ENCODE measurements at regions not wholly inside any gene's neighbourhood (a gene's known extent, or its start where the extent isn't known, plus 50 kb on each side); places are given as distances from the start of the nearest gene placed in this dataset.

DNA sequence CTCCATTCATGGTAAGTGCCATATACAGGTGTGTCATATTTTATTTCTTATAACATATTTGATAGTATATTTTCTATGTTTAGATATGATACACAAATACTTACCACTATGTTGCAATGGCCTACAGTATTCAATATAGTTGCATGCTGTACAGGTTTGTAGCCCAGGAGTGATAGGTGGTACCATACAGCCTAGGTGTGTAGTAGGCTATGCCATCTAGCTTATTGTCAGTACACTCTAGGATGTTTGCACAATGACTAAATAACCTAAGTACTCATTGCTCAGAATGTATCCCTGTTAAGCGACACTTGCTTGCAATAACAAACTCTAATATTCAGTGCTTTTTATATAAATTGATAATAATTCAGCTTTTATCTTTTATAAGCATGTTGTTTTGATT lies 563.1 kb upstream of the LINC00305 start:
- Mint-ChIP-seq H3K27ac (ENCODE audit: unreplicated experiment) (no peak overlapping the region), H3K27me3 (ENCODE audit: unreplicated experiment) (no peaks in the 10 kb centered on the region), H3K36me3 (ENCODE audit: unreplicated experiment) (no peaks in the 10 kb centered on the region), H3K9me3 (ENCODE audit: unreplicated experiment) (no peaks in the 10 kb centered on the region), H3K4me1 (ENCODE audit: unreplicated experiment) (no peaks in the 10 kb centered on the region), H3K4me3 (ENCODE audit: unreplicated experiment) (no peak overlapping the region)
- DNase-seq (ENCODE audit: extremely low spot score, unreplicated experiment): no peak
- TF ChIP-seq, protein P1, sequence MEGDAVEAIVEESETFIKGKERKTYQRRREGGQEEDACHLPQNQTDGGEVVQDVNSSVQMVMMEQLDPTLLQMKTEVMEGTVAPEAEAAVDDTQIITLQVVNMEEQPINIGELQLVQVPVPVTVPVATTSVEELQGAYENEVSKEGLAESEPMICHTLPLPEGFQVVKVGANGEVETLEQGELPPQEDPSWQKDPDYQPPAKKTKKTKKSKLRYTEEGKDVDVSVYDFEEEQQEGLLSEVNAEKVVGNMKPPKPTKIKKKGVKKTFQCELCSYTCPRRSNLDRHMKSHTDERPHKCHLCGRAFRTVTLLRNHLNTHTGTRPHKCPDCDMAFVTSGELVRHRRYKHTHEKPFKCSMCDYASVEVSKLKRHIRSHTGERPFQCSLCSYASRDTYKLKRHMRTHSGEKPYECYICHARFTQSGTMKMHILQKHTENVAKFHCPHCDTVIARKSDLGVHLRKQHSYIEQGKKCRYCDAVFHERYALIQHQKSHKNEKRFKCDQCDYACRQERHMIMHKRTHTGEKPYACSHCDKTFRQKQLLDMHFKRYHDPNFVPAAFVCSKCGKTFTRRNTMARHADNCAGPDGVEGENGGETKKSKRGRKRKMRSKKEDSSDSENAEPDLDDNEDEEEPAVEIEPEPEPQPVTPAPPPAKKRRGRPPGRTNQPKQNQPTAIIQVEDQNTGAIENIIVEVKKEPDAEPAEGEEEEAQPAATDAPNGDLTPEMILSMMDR (IDR thresholded peaks at IDR 0.05): no peak

DNA sequence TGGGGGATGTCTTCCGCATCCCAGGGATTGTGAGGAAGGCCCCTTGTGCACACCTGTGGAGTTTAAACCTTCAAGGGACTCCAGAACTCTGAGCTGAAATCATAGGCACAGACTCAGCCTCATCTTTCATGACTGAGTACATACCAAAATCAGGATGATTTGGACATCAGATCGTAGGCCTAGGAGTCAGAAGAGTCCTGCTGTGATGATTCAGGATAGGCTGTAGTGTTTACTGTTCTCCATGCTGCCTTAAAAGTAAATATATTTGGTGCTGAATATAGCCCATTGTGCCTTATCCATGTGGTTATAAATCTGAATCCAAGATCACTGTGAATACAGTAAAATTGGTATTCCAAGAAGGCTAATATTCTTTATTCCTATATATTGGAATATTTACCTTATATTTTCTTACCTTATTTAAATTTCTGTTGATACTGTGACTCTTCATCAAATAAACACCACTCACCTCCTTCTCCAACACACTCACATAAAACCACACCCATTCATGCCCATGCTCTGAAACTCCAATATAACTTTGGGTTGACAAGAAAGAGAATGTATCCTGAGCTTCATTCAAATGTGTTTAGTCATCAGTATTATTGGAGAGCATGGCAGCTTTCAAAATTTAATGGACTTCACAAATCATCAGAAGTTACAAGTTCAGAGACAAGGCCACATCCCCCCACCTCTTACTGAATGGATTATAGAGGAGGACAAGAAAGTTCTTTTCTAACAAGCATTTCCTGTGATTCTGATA lies 561.4 kb upstream of the LINC00305 start:
- no peak for DNase-seq (ENCODE audit: extremely low spot score, unreplicated experiment)
- no peak overlapping the region for H3K27ac Mint-ChIP-seq (ENCODE audit: unreplicated experiment)
- no peaks in the 10 kb centered on the region for H3K4me1 Mint-ChIP-seq (ENCODE audit: unreplicated experiment)
- TF ChIP-seq, protein P1 (IDR thresholded peaks at IDR 0.05): no peak
- no peaks in the 10 kb centered on the region for H3K9me3 Mint-ChIP-seq (ENCODE audit: unreplicated experiment)
- no peak overlapping the region for H3K4me3 Mint-ChIP-seq (ENCODE audit: unreplicated experiment)
- no peaks in the 10 kb centered on the region for H3K36me3 Mint-ChIP-seq (ENCODE audit: unreplicated experiment)
- H3K27me3 Mint-ChIP-seq (ENCODE audit: unreplicated experiment): no peaks in the 10 kb centered on the region

DNA sequence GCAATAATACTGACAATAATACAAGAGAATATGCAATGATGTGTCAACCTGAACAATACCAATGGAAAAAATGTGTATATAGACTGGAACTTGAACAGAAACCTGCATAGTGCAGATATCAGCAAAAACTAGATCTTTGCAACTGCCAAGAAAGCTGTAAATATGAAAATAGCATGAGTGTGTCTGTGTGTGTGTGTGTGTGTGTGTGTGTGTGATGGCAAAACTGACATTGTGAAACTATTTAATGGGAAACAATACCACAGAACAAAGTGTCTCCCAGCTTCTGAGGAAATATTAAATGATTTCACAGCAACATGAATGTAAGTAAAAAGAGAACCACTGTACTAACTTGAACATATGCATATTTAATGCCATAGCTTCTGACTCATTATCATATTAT lies 558.2 kb upstream of the LINC00305 start:
- DNase-seq (ENCODE audit: extremely low spot score, unreplicated experiment): no peak
- TF ChIP-seq, protein P1 (IDR thresholded peaks at IDR 0.05): no peak
- H3K27me3 Mint-ChIP-seq (ENCODE audit: unreplicated experiment): no peaks in the 10 kb centered on the region
- H3K4me1 Mint-ChIP-seq (ENCODE audit: unreplicated experiment): no peaks in the 10 kb centered on the region
- no peak overlapping the region for H3K4me3 Mint-ChIP-seq (ENCODE audit: unreplicated experiment)
- no peak overlapping the region for H3K27ac Mint-ChIP-seq (ENCODE audit: unreplicated experiment)
- no peaks in the 10 kb centered on the region for H3K9me3 Mint-ChIP-seq (ENCODE audit: unreplicated experiment)
- H3K36me3 Mint-ChIP-seq (ENCODE audit: unreplicated experiment): no peaks in the 10 kb centered on the region

DNA sequence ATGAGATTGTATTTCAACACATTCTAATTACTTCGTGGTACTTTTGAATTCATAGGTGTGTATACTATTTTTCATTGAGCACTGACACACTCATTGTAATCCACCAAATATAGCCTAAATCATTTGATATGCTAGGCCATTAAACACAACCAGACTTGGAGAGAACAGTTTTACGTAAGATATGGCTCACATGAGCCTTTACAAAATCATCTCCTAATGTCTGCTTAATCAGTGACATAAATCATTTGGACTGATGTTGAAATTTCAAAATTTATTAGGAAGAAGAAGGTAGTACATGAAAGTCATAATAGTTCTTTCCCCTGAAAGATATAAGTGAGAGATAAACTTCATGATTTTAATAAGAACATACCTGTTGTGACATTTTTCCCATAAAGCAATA lies 550.2 kb upstream of the LINC00305 start:
- H3K4me1 Mint-ChIP-seq (ENCODE audit: unreplicated experiment): no peaks in the 10 kb centered on the region

DNA sequence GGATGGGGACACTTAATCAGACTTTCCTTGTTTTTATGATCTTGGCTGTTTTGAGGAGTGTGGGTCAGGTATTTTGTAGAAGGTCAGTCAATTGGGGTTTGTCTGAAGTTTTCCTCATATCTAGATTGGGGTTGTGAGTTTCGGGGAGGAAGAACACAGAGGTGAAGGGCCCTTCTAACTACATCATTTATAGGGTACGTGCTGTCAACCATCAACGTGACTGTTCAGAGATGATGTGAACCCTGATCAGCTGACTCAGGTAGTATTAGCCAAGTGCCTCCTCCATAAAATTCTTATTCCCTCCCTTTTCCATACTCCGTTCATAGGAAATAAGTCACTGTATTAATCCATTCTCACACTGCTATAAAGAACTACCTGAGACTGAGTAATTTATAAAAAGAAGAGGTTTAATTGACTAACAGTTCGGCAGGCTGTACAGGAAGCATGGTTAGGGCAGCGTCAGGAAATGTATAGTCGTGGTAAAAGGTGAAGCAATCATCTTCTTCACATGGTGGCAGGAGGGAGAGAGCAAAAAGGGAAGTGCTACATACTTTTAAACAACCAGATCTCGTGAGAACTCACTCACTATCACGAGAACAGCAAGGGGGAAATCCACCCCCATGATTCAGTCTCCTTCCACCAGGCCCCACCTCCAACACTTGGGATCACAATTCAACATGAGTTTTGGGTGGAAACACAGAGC lies 547.1 kb upstream of the LINC00305 start:
- TF ChIP-seq, protein P1 (IDR thresholded peaks at IDR 0.05): no peak
- DNase-seq (ENCODE audit: extremely low spot score, unreplicated experiment): no peak
- H3K36me3 Mint-ChIP-seq (ENCODE audit: unreplicated experiment): no peaks in the 10 kb centered on the region
- H3K27ac Mint-ChIP-seq (ENCODE audit: unreplicated experiment): no peak overlapping the region
- H3K27me3 Mint-ChIP-seq (ENCODE audit: unreplicated experiment): no peaks in the 10 kb centered on the region
- peaks cover 15% of the 10 kb centered on the region for H3K9me3 Mint-ChIP-seq (ENCODE audit: unreplicated experiment)
- H3K4me3 Mint-ChIP-seq (ENCODE audit: unreplicated experiment): no peak overlapping the region
- H3K4me1 Mint-ChIP-seq (ENCODE audit: unreplicated experiment): no peaks in the 10 kb centered on the region

More for the DNA sequence above, 550.2 kb upstream of the LINC00305 start:
- no peaks in the 10 kb centered on the region for H3K36me3 Mint-ChIP-seq (ENCODE audit: unreplicated experiment)
- TF ChIP-seq, protein P1 (IDR thresholded peaks at IDR 0.05): no peak
- no peaks in the 10 kb centered on the region for H3K27me3 Mint-ChIP-seq (ENCODE audit: unreplicated experiment)
- no peak overlapping the region for H3K27ac Mint-ChIP-seq (ENCODE audit: unreplicated experiment)
- no peak for DNase-seq (ENCODE audit: extremely low spot score, unreplicated experiment)
- H3K9me3 Mint-ChIP-seq (ENCODE audit: unreplicated experiment): peaks cover 19% of the 10 kb centered on the region
- H3K4me3 Mint-ChIP-seq (ENCODE audit: unreplicated experiment): no peak overlapping the region

Measured in osteocyte (in vitro differentiated cells).